Chondrocyte (in vitro differentiated cells): ENCODE measurements at regions not wholly inside any gene's neighbourhood (a gene's known extent, or its start where the extent isn't known, plus 50 kb on each side); places are given as distances from the start of the nearest gene placed in this dataset.

ENCODE experiments used
- DNase-seq: peaks from one replicate; pipeline ENCODE4 v3.0.0; 2021; ENCODE audit warnings: mixed read lengths, low spot score
- H3K27ac Mint-ChIP-seq: one replicate; pipeline ENCODE4 v1.8.0; 2021; ENCODE audit warnings: mild to moderate bottlenecking, moderate library complexity, mixed read lengths; ENCODE audit not compliant: unreplicated experiment
- H3K27me3 Mint-ChIP-seq: 2 replicates; pipeline ENCODE4 v1.8.0; 2021; ENCODE audit warnings: low read depth, mixed read lengths
- H3K36me3 Mint-ChIP-seq: 2 replicates; pipeline ENCODE4 v1.8.0; 2021; ENCODE audit warnings: low read depth, mixed read lengths
- H3K4me1 Mint-ChIP-seq: 2 replicates; pipeline ENCODE4 v1.8.0; 2021; ENCODE audit warnings: low read depth, mild to moderate bottlenecking, mixed read lengths
- H3K4me3 Mint-ChIP-seq: one replicate; pipeline ENCODE4 v1.8.0; 2021; ENCODE audit warnings: mild to moderate bottlenecking, moderate library complexity, mixed read lengths; ENCODE audit not compliant: unreplicated experiment
- H3K9me3 Mint-ChIP-seq: 2 replicates; pipeline ENCODE4 v1.8.0; 2021; ENCODE audit warnings: low read depth, mixed read lengths
- CTCF ChIP-seq: fragments of 200-600 bp; sonication (generic); IDR thresholded peaks from 2 replicates; pipeline ENCODE4 v1.5.0; 2021; ENCODE audit warnings: antibody characterized with exemption, mild to moderate bottlenecking, moderate library complexity

- H3K9me3 Mint-ChIP-seq = peaks cover 18% of the 10 kb centered on the region
- peaks cover 2% of the 10 kb centered on the region for H3K27me3 Mint-ChIP-seq
- TF ChIP-seq CTCF = no peak
- no peak overlapping the region for H3K27ac Mint-ChIP-seq
- H3K36me3 Mint-ChIP-seq = no peaks in the 10 kb centered on the region
- no peak overlapping the region for H3K4me3 Mint-ChIP-seq
- no peaks in the 10 kb centered on the region for H3K4me1 Mint-ChIP-seq
- DNase-seq = no peak
Measured at GRCh38 chr12:83769151-83769550, 1082.4 kb downstream of the TMTC2 start.

DNA sequence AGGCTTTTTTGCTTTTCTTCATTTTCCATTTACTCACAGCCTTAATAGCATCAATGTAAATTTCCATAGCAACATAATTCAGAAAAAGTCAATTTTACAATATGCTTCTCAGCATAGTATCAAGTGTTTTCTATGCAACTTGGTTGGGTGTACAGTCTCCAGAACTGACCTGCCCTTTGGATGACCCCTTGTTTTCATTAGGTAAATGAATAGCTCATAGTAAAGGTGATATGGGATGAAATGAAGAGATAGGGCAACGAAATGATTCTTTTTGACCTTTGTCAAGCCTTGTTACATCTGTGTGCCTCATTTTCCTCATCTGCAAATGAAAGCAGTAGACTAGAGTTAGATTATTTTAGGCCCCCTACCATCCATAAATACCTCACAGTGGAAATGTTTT is 1081.0 kb downstream of the TMTC2 start:
- Mint-ChIP-seq H3K36me3 (no peaks in the 10 kb centered on the region), H3K9me3 (peaks cover 8% of the 10 kb centered on the region), H3K27me3 (peaks cover 2% of the 10 kb centered on the region), H3K27ac (no peak overlapping the region), H3K4me1 (no peaks in the 10 kb centered on the region), H3K4me3 (no peak overlapping the region)
- DNase-seq = no peak
- TF ChIP-seq CTCF = no peak

DNA sequence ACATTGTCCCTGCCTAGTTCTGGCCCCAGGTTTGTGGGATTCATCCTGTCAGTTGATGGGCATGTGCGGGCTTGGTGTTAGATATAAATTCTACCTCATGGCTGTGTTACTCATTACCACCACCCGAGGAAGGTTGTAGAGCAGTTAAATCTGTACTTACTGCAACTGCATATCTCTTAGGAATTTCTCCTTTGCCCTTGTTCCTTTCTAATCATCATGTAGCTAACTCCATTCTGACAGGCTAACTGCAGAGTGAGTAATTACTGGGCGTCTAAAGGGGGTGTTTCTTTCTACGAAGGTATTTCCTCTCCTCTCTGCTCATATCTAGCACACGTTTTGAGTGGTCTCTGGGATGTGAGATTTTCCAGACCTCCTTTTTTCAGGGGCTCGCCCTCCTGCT is 1076.7 kb downstream of the TMTC2 start:
- peak; percentile 12 for DNase-seq
- Mint-ChIP-seq H3K4me3 (no peak overlapping the region), H3K27ac (no peak overlapping the region), H3K27me3 (no peaks in the 10 kb centered on the region), H3K9me3 (peaks cover 15% of the 10 kb centered on the region), H3K36me3 (no peaks in the 10 kb centered on the region), H3K4me1 (no peaks in the 10 kb centered on the region)
- no peak for TF ChIP-seq CTCF

GRCh38 chr12:83759906-83760305 is 1073.2 kb downstream of the TMTC2 start:
- no peak for TF ChIP-seq CTCF
- Mint-ChIP-seq H3K9me3 (peaks cover 18% of the 10 kb centered on the region), H3K27ac (no peak overlapping the region), H3K36me3 (no peaks in the 10 kb centered on the region), H3K4me3 (no peak overlapping the region), H3K4me1 (no peaks in the 10 kb centered on the region), H3K27me3 (no peaks in the 10 kb centered on the region)
- DNase-seq = no peak

GRCh38 chr12:83758888-83759631 is 1072.4 kb downstream of the TMTC2 start:
- H3K36me3 Mint-ChIP-seq = no peaks in the 10 kb centered on the region
- no peak overlapping the region for H3K27ac Mint-ChIP-seq

More at GRCh38 chr12:83758888-83759631, 1072.4 kb downstream of the TMTC2 start:
- Mint-ChIP-seq H3K9me3 (peaks cover 18% of the 10 kb centered on the region), H3K4me3 (no peak overlapping the region), H3K27me3 (no peaks in the 10 kb centered on the region), H3K4me1 (no peaks in the 10 kb centered on the region)
- no peak for DNase-seq
- TF ChIP-seq CTCF = no peak
